Kidney epithelial cell (primary cell): ENCODE measurements at regions not wholly inside any gene's neighbourhood (a gene's known extent, or its start where the extent isn't known, plus 50 kb on each side); places are given as distances from the start of the nearest gene placed in this dataset.

Source experiments
- DNase-seq: peaks from one replicate; pipeline ENCODE4 v3.0.0-alpha.2; 2010; ENCODE audit warnings: low read depth
- H3K27me3 ChIP-seq: 2 replicates; pipeline ENCODE4 v1.6.0; 2011; ENCODE audit warnings: low read length; ENCODE audit not compliant: control insufficient read depth, insufficient read depth
- H3K36me3 ChIP-seq: 2 replicates; pipeline ENCODE4 v1.5.1; 2011; ENCODE audit warnings: low read length; ENCODE audit not compliant: control insufficient read depth, insufficient read depth
- H3K4me3 ChIP-seq: 2 replicates; pipeline ENCODE4 v1.5.1; 2011; ENCODE audit warnings: low read depth, mild to moderate bottlenecking, control low read depth, low read length
- CTCF ChIP-seq: IDR thresholded peaks from 2 replicates; pipeline ENCODE4 v1.5.1; 2011; ENCODE audit warnings: mild to moderate bottlenecking, moderate library complexity, low read length, control low read depth, inconsistent platforms; ENCODE audit not compliant: insufficient read depth, poor library complexity, severe bottlenecking

DNA sequence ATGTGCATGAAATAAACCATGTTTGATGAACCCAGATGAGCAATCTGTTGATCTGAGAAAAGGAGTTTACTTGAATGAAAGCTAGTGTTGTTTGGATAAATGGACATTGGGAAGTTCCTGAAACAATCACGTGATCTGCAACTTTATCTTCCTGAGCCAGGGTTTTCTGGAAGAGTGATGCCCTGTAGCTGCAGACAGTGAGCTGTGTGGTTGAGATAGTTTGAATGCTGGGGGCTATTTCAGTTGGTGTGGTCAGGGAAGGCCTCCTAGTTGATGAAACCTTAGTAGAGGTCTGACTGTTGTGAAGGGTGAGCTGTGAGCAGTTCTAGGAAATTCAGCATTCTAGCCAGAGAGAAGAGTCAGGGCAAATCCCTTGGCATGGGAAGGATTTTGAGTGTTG, 643.7 kb downstream of the UTRN start:
- DNase-seq, result no peak
- no peaks in the 10 kb centered on the region for H3K27me3 ChIP-seq
- no peak for TF ChIP-seq CTCF
- H3K36me3 ChIP-seq, result no peaks in the 10 kb centered on the region
- no peak overlapping the region for H3K4me3 ChIP-seq

- H3K36me3 ChIP-seq, result no peaks in the 10 kb centered on the region
- H3K27me3 ChIP-seq, result no peaks in the 10 kb centered on the region
- H3K4me3 ChIP-seq, result no peak overlapping the region
- no peak for TF ChIP-seq CTCF
- no peak for DNase-seq
These were observed 644.1 kb downstream of the UTRN start for GRCh38 chr6:144929262-144929661.

GRCh38 chr6:144931172-144932035, 646.3 kb downstream of the UTRN start:
- DNase-seq, result no peak

DNA sequence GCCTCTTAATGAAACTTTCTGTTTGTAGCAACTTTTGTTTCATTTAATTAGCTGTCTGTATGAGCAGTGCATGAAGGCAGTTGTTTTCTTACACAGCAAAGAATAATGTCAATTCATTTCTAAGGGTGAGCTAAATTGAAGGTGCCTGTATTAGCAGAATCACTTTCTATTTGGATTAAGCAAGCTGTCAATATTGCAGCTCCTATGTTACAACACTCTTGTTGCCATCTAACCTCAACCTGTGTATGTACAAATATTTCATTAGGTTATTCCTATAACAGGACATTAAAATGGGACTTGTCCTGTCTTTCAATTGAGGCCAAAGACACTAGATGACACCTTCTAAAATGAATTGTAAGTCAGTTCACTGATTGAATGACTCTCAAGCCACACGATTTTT, 647.5 kb downstream of the UTRN start:
- H3K27me3 ChIP-seq, result no peaks in the 10 kb centered on the region
- H3K4me3 ChIP-seq, result no peak overlapping the region
- H3K36me3 ChIP-seq, result no peaks in the 10 kb centered on the region
- no peak for DNase-seq
- TF ChIP-seq CTCF, result no peak

More at GRCh38 chr6:144931172-144932035, 646.3 kb downstream of the UTRN start:
- peak; percentile 73 for TF ChIP-seq CTCF
- Histone ChIP-seq H3K4me3 (no peak overlapping the region), H3K36me3 (no peaks in the 10 kb centered on the region), H3K27me3 (no peaks in the 10 kb centered on the region)

- Histone ChIP-seq H3K36me3 (no peaks in the 10 kb centered on the region), H3K4me3 (no peak overlapping the region), H3K27me3 (no peaks in the 10 kb centered on the region)
- DNase-seq, result no peak
- no peak for TF ChIP-seq CTCF
These were observed 650.0 kb downstream of the UTRN start for GRCh38 chr6:144935181-144935580.

- H3K36me3 ChIP-seq, result no peaks in the 10 kb centered on the region
- no peak for TF ChIP-seq CTCF
- no peaks in the 10 kb centered on the region for H3K27me3 ChIP-seq
- no peak for DNase-seq
- H3K4me3 ChIP-seq, result no peak overlapping the region
These were observed 650.5 kb downstream of the UTRN start for GRCh38 chr6:144935661-144936060.
